ENCODE measurements at regions not wholly inside any gene's neighbourhood (a gene's known extent, or its start where the extent isn't known, plus 50 kb on each side); places are given as distances from the start of the nearest gene placed in this dataset.

DNA sequence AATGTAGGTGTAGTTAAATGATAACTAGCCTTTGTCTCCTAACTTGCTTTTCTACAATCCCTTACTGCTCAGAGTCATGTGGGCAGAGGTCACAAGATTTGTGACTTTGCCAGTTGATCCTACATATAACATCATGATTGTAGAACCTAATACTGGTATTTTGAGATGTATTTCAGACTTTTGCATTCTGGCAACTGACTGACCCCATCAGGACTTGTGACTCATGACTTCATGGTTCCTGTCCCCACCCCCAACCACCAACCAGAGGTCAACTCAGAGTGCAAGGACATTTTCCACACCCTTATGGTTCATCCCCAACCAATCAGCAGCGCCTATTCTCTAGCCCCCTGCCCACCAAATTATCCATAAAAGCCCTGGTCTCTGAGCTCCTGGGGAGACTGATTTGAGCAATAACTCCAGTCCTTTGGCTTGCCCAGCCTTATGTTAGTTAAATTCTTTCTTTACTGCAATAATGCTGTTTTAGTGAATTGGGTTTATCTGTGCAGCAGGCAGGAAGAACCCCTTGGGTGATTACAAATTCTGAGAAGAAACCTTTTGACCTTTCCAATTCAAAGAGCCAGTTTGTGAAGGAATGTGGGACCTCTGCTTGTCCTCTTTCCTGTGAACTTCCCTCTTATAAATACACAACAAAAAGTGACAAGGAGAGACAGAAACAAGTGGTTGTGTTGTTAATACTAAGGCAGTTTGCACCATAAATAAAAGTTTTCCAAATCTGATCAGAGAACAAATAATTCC is 588.7 kb downstream of the UTRN start:
- TF ChIP-seq, protein P1, sequence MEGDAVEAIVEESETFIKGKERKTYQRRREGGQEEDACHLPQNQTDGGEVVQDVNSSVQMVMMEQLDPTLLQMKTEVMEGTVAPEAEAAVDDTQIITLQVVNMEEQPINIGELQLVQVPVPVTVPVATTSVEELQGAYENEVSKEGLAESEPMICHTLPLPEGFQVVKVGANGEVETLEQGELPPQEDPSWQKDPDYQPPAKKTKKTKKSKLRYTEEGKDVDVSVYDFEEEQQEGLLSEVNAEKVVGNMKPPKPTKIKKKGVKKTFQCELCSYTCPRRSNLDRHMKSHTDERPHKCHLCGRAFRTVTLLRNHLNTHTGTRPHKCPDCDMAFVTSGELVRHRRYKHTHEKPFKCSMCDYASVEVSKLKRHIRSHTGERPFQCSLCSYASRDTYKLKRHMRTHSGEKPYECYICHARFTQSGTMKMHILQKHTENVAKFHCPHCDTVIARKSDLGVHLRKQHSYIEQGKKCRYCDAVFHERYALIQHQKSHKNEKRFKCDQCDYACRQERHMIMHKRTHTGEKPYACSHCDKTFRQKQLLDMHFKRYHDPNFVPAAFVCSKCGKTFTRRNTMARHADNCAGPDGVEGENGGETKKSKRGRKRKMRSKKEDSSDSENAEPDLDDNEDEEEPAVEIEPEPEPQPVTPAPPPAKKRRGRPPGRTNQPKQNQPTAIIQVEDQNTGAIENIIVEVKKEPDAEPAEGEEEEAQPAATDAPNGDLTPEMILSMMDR (conservative IDR thresholded peaks at IDR 0.05; ENCODE audit: low read depth in 2 of 2): no peak
- TF ChIP-seq POLR2AphosphoS5 (IDR thresholded peaks at IDR 0.05; ENCODE audit: low read depth) (no peak), REST (IDR thresholded peaks at IDR 0.05; ENCODE audit: unreplicated experiment) (no peak), STAT1 (IDR thresholded peaks at IDR 0.05; ENCODE audit: unreplicated experiment) (no peak)

Data from GM23338 (cell line).